Dedifferentiated amniotic fluid mesenchymal stem cell (primary cell): ENCODE measurements at regions not wholly inside any gene's neighbourhood (a gene's known extent, or its start where the extent isn't known, plus 50 kb on each side); places are given as distances from the start of the nearest gene placed in this dataset.

Experiments used
- DNase-seq: peaks from one replicate; pipeline ENCODE4 v3.0.0-alpha.2; 2016; ENCODE audit errors: extremely low spot score

GRCh38 chr11:119982517-119983239 is 155.2 kb downstream of the TRIM29 start:
- no peak for DNase-seq

GRCh38 chr11:119980431-119980830 is 157.5 kb downstream of the TRIM29 start:
- DNase-seq = no peak

GRCh38 chr11:119979701-119980100 is 158.2 kb downstream of the TRIM29 start:
- DNase-seq = no peak

- no peak for DNase-seq
Measured at GRCh38 chr11:119978696-119979095, 159.2 kb downstream of the TRIM29 start.

- DNase-seq = no peak
Measured at GRCh38 chr11:119977881-119978280, 160.0 kb downstream of the TRIM29 start.

- DNase-seq = no peak
Measured at GRCh38 chr11:119977561-119977860, 160.4 kb downstream of the TRIM29 start.

- no peak for DNase-seq
Measured at GRCh38 chr11:119976805-119977560, 160.9 kb downstream of the TRIM29 start.

GRCh38 chr11:119975561-119976152 is 162.3 kb downstream of the TRIM29 start:
- no peak for DNase-seq

GRCh38 chr11:119974467-119974866 is 163.4 kb downstream of the TRIM29 start:
- no peak for DNase-seq

- no peak for DNase-seq
Measured at GRCh38 chr11:119974051-119974450, 163.9 kb downstream of the TRIM29 start.

- no peak for DNase-seq
Measured at GRCh38 chr11:119972281-119972680, 165.6 kb downstream of the TRIM29 start.

GRCh38 chr11:119970555-119971304 is 167.2 kb downstream of the TRIM29 start:
- DNase-seq = no peak

- DNase-seq = peak; percentile 15
Measured at GRCh38 chr11:119964136-119965025, 173.5 kb downstream of the TRIM29 start.

- DNase-seq = no peak
Measured at GRCh38 chr11:119957951-119958350, 180.0 kb downstream of the TRIM29 start.

GRCh38 chr11:119952441-119952840 is 185.5 kb downstream of the TRIM29 start:
- DNase-seq = no peak

- DNase-seq = no peak
Measured at GRCh38 chr11:119943298-119943655, 194.6 kb downstream of the TRIM29 start.

- DNase-seq = no peak
Measured at GRCh38 chr11:119942583-119943297, 195.2 kb downstream of the TRIM29 start.

GRCh38 chr11:119941636-119942411 is 196.1 kb downstream of the TRIM29 start:
- DNase-seq = no peak

- DNase-seq = no peak
Measured at GRCh38 chr11:119941171-119941570, 196.7 kb downstream of the TRIM29 start.

GRCh38 chr11:119940401-119940976 is 197.4 kb downstream of the TRIM29 start:
- DNase-seq = no peak
